ENCODE measurements at regions not wholly inside any gene's neighbourhood (a gene's known extent, or its start where the extent isn't known, plus 50 kb on each side); places are given as distances from the start of the nearest gene placed in this dataset.
"Not testable (repeated sequence)": the region's sequence is repeated elsewhere in the genome, so short reads cannot be mapped to it uniquely, and the experiment has no call there.

DNA sequence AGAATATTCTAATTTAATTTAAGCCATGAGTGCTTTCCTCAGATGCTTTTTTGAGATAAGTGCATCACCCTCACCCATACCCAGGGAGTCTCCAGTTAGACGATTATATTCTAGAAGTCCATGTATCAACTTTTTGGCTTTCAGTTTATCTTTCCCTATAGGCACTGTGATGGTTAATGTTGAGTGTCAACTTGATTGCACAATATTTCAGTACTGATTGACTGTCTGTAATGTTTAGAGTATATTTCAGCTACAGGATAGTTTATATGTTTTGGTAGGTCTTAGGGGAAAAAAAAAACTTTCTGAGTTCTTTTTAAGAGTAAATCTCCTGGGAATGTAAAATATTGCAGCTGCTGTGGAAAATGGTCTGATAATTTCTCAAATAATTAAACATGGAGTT is 535.4 kb downstream of the ADRA2A start:
- no peak for ATAC-seq (ENCODE audit: low read depth in 2 of 2)
- H3K36me3 Mint-ChIP-seq, result no peaks in the 10 kb centered on the region
- H3K27ac Mint-ChIP-seq, result no peak overlapping the region
- H3K4me3 ChIP-seq (ENCODE audit: low read depth, low read length), result no peak overlapping the region
- no peaks in the 10 kb centered on the region for H3K4me1 Mint-ChIP-seq
- peaks cover 0 to 1% (median 0%) of the 10 kb centered on the region in 7 donors for H3K9me3 Mint-ChIP-seq
- H3K36me3 ChIP-seq (ENCODE audit: control insufficient read depth, insufficient read depth, low read length), result no peaks in the 10 kb centered on the region
- H3K27ac ChIP-seq (ENCODE audit: insufficient read depth, low read length, poor library complexity, severe bottlenecking), result no peak overlapping the region
- no peaks in the 10 kb centered on the region for H3K9me3 ChIP-seq (ENCODE audit: control insufficient read depth in 2 of 2, low read length in 2 of 2)
- H3K4me1 ChIP-seq (ENCODE audit: control insufficient read depth, insufficient read depth, low read length, poor library complexity, severe bottlenecking), result no peaks in the 10 kb centered on the region
- H3K27me3 ChIP-seq (ENCODE audit: control insufficient read depth, insufficient read depth, low read length), result no peaks in the 10 kb centered on the region
- DNase-seq, result no peak
- peaks cover 6% of the 10 kb centered on the region for H3K27me3 Mint-ChIP-seq
- H3K4me3 Mint-ChIP-seq, result no peak overlapping the region

DNA sequence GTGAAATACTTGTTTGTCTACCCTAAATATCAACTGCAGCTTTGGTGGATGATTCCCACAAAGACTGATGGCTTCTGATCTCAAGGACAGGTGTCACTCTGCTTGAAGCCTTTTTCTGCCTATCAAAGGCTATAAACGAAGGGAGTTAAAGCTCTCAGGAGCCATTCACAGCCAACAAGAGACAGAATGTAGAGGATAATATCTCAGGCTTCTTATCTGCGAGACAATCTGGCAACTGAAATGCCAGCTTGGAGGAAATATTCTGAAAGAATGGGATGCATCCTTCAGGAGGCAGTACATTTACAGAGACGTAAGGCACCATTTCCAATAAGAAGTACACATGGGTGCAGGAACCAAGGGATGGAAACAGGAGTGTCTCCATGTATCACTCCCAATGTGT is 549.4 kb downstream of the GPAM start:
- Mint-ChIP-seq H3K4me1 (no peaks in the 10 kb centered on the region), H3K27ac (no peak overlapping the region), H3K4me3 (no peak overlapping the region), H3K27me3 (no peaks in the 10 kb centered on the region), H3K36me3 (no peaks in the 10 kb centered on the region), H3K9me3 (peaks cover 0 to 8% (median 3%) of the 10 kb centered on the region in 7 donors)
- H3K27me3 ChIP-seq (ENCODE audit: control insufficient read depth, insufficient read depth, low read length), result no peaks in the 10 kb centered on the region
- no peaks in the 10 kb centered on the region for H3K4me1 ChIP-seq (ENCODE audit: control insufficient read depth, insufficient read depth, low read length, poor library complexity, severe bottlenecking)
- no peaks in the 10 kb centered on the region for H3K36me3 ChIP-seq (ENCODE audit: control insufficient read depth, insufficient read depth, low read length)
- ATAC-seq (ENCODE audit: low read depth in 2 of 2) (no peak), DNase-seq (no peak)
- no peak overlapping the region for H3K27ac ChIP-seq (ENCODE audit: insufficient read depth, low read length, poor library complexity, severe bottlenecking)
- H3K4me3 ChIP-seq (ENCODE audit: low read depth, low read length), result no peak overlapping the region
- no peaks in the 10 kb centered on the region for H3K9me3 ChIP-seq (ENCODE audit: control insufficient read depth in 2 of 2, low read length in 2 of 2)

DNA sequence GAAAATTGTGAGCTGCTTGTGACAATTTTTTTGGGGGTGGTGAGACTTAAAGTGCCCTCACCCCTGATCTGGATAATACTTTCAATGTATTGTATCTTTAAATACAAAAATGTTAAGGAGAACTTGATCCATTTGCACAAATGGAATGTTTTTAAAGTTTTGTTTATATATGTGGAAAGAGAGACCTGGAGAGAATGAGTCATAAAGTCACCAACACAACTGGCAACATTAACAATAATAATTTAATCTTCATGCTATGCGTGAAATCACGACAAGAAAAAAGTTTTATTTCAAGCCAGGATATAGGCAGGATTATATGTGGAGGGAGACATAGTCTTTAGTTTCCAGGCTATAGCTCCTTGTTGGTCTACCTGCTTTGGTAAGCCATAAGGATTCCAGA is 537.5 kb downstream of the GPAM start:
- Histone ChIP-seq H3K27ac (ENCODE audit: insufficient read depth, low read length, poor library complexity, severe bottlenecking) (no peak overlapping the region), H3K9me3 (ENCODE audit: control insufficient read depth in 2 of 2, low read length in 2 of 2) (peaks cover 0 to 10% of the 10 kb centered on the region in 2 experiments), H3K36me3 (ENCODE audit: control insufficient read depth, insufficient read depth, low read length) (no peaks in the 10 kb centered on the region), H3K27me3 (ENCODE audit: control insufficient read depth, insufficient read depth, low read length) (no peaks in the 10 kb centered on the region), H3K4me3 (ENCODE audit: low read depth, low read length) (no peak overlapping the region), H3K4me1 (ENCODE audit: control insufficient read depth, insufficient read depth, low read length, poor library complexity, severe bottlenecking) (no peaks in the 10 kb centered on the region)
- no peaks in the 10 kb centered on the region for H3K36me3 Mint-ChIP-seq
- no peak for DNase-seq
- H3K9me3 Mint-ChIP-seq, result peaks cover 0 to 29% (median 4%) of the 10 kb centered on the region in 7 donors
- no peak for ATAC-seq (ENCODE audit: low read depth in 2 of 2)
- H3K4me3 Mint-ChIP-seq, result no peak overlapping the region
- no peaks in the 10 kb centered on the region for H3K4me1 Mint-ChIP-seq
- no peak overlapping the region for H3K27ac Mint-ChIP-seq
- H3K27me3 Mint-ChIP-seq, result no peaks in the 10 kb centered on the region

DNA sequence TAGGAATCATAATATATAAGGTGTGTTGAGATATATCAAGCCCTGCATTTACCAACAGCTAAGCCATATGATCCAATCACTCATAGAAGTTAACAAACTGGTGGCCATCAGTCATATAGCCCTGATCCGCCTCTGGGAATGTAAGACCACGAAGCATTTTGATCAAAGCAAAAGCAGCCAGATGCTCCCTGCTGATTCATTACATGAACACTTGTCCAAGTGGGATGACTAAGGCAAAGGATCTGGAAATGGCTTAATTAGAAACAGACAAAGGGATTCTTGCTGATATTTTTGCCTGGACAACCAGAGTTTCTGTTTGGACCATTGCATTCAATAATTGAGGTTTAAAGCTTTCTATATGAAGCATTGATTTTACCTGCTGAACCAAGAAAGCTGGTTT is 535.5 kb downstream of the GPAM start:
- Mint-ChIP-seq H3K4me3 (no peak overlapping the region), H3K9me3 (peaks cover 0 to 34% (median 5%) of the 10 kb centered on the region in 7 donors), H3K27ac (no peak overlapping the region), H3K36me3 (no peaks in the 10 kb centered on the region), H3K27me3 (no peaks in the 10 kb centered on the region), H3K4me1 (no peaks in the 10 kb centered on the region)
- no peak for ATAC-seq (ENCODE audit: low read depth in 2 of 2)
- Histone ChIP-seq H3K27ac (ENCODE audit: insufficient read depth, low read length, poor library complexity, severe bottlenecking) (no peak overlapping the region), H3K27me3 (ENCODE audit: control insufficient read depth, insufficient read depth, low read length) (no peaks in the 10 kb centered on the region), H3K4me1 (ENCODE audit: control insufficient read depth, insufficient read depth, low read length, poor library complexity, severe bottlenecking) (no peaks in the 10 kb centered on the region), H3K9me3 (ENCODE audit: control insufficient read depth in 2 of 2, low read length in 2 of 2) (peaks cover 0 to 10% of the 10 kb centered on the region in 2 experiments), H3K36me3 (ENCODE audit: control insufficient read depth, insufficient read depth, low read length) (no peaks in the 10 kb centered on the region), H3K4me3 (ENCODE audit: low read depth, low read length) (no peak overlapping the region)
- no peak for DNase-seq

DNA sequence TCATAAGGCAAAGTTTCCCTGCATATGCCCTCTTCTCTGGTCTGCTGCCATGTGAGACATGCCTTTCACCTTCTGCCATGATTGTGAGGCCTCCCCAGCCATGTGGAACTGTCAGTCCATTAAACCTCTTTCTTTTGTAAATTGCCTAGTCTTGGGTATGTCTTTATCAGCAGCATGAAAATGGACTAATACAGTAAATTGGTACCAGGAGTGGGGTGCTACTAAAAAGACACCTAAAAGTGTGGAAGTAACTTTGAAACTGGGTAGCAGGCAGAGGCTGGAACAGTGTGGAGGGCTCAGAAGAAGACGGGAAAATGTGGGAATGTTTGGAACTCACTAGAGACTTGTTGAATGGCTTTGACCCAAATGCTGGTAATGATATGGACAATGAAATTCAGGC is 534.5 kb downstream of the GPAM start:
- H3K4me3 Mint-ChIP-seq; H3K27ac ChIP-seq (ENCODE audit: insufficient read depth, low read length, poor library complexity, severe bottlenecking); ATAC-seq (ENCODE audit: low read depth in 2 of 2); H3K27me3 ChIP-seq (ENCODE audit: control insufficient read depth, insufficient read depth, low read length); H3K4me1 ChIP-seq (ENCODE audit: control insufficient read depth, insufficient read depth, low read length, poor library complexity, severe bottlenecking); H3K4me3 ChIP-seq (ENCODE audit: low read depth, low read length); H3K36me3 Mint-ChIP-seq; H3K9me3 ChIP-seq (ENCODE audit: control insufficient read depth in 2 of 2, low read length in 2 of 2); H3K36me3 ChIP-seq (ENCODE audit: control insufficient read depth, insufficient read depth, low read length); H3K4me1 Mint-ChIP-seq; H3K27ac Mint-ChIP-seq; DNase-seq; H3K27me3 Mint-ChIP-seq: not testable (repeated sequence)
- peaks cover 0 to 34% (median 5%) of the 10 kb centered on the region in 7 donors for H3K9me3 Mint-ChIP-seq

DNA sequence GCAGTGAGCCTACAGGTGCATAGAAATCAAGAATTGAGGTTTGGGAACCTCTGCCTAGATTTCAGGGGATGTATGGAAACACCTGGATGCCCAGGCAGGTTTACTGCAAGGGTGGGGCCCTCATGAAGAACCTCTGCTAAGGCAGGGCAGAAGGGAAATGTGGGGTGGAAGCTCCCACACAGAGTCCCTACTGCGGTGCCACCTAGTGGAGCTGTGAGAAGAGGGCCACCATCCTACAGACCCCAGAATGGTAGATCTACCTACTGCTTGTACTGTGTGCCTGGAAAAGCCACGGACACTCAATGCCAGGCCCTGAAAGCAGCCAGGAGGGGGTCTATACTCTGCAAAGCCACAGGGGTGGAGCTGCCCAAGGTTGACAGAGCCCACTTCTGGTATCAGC is 533.5 kb downstream of the GPAM start:
- Histone ChIP-seq H3K27ac (ENCODE audit: insufficient read depth, low read length, poor library complexity, severe bottlenecking) (no peak overlapping the region), H3K36me3 (ENCODE audit: control insufficient read depth, insufficient read depth, low read length) (no peaks in the 10 kb centered on the region), H3K4me3 (ENCODE audit: low read depth, low read length) (no peak overlapping the region), H3K4me1 (ENCODE audit: control insufficient read depth, insufficient read depth, low read length, poor library complexity, severe bottlenecking) (no peaks in the 10 kb centered on the region), H3K27me3 (ENCODE audit: control insufficient read depth, insufficient read depth, low read length) (no peaks in the 10 kb centered on the region), H3K9me3 (ENCODE audit: control insufficient read depth in 2 of 2, low read length in 2 of 2) (peaks cover 0 to 10% of the 10 kb centered on the region in 2 experiments)
- ATAC-seq (ENCODE audit: low read depth in 2 of 2) (no peak), DNase-seq (no peak)
- Mint-ChIP-seq H3K27ac (no peak overlapping the region), H3K27me3 (no peaks in the 10 kb centered on the region), H3K36me3 (no peaks in the 10 kb centered on the region), H3K9me3 (peaks cover 0 to 34% (median 5%) of the 10 kb centered on the region in 7 donors), H3K4me1 (no peaks in the 10 kb centered on the region), H3K4me3 (no peak overlapping the region)

DNA sequence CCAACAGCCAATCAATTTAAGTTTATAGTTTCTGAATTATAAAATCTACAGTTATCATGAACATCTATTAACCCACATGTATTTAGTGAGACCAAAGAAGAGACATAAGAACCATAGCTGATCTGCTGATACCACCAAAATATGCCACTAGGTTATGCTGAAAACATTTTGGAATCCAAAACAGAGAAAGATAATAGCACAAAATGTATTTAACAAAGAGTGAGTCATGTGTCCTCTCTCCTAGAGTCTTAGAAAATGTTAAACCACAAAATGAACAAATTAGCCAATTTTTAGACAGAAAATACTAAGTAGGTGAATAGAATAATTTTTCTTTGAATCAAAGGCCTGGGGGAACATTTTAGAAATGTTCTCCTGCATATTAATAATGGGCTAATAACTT is 527.5 kb downstream of the GPAM start:
- H3K27me3 Mint-ChIP-seq, result peaks cover 4% of the 10 kb centered on the region
- Histone ChIP-seq H3K36me3 (ENCODE audit: control insufficient read depth, insufficient read depth, low read length) (no peaks in the 10 kb centered on the region), H3K27ac (ENCODE audit: insufficient read depth, low read length, poor library complexity, severe bottlenecking) (no peak overlapping the region), H3K4me1 (ENCODE audit: control insufficient read depth, insufficient read depth, low read length, poor library complexity, severe bottlenecking) (no peaks in the 10 kb centered on the region), H3K9me3 (ENCODE audit: control insufficient read depth in 2 of 2, low read length in 2 of 2) (peaks cover 0 to 1% of the 10 kb centered on the region in 2 experiments), H3K27me3 (ENCODE audit: control insufficient read depth, insufficient read depth, low read length) (no peaks in the 10 kb centered on the region), H3K4me3 (ENCODE audit: low read depth, low read length) (no peak overlapping the region)
- no peak overlapping the region for H3K27ac Mint-ChIP-seq
- no peaks in the 10 kb centered on the region for H3K36me3 Mint-ChIP-seq
- H3K4me1 Mint-ChIP-seq, result no peaks in the 10 kb centered on the region
- DNase-seq (no peak), ATAC-seq (ENCODE audit: low read depth in 2 of 2) (no peak)
- H3K9me3 Mint-ChIP-seq, result peaks cover 0 to 9% (median 2%) of the 10 kb centered on the region in 7 donors
- no peak overlapping the region for H3K4me3 Mint-ChIP-seq

DNA sequence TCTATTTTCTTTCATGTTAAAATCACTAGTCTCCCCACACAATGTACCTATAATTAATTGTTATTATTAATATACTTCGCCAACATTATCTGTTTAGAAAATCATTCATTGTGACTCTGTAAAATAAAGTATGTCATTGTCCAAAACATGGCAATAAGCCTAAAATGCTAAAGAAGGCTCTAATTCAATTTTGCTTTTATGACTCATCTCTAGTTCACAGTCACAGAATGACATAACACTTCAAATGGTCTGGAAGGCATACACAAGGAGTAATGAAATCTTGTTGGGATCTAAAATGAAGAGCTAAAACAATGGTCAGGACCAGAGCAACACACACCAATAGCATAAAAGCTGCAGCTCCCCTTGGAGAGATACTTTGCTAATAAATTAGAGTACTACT is 505.8 kb downstream of the GPAM start:
- no peaks in the 10 kb centered on the region for H3K4me1 Mint-ChIP-seq
- Histone ChIP-seq H3K36me3 (ENCODE audit: control insufficient read depth, insufficient read depth, low read length) (no peaks in the 10 kb centered on the region), H3K4me3 (ENCODE audit: low read depth, low read length) (no peak overlapping the region), H3K27ac (ENCODE audit: insufficient read depth, low read length, poor library complexity, severe bottlenecking) (no peak overlapping the region), H3K4me1 (ENCODE audit: control insufficient read depth, insufficient read depth, low read length, poor library complexity, severe bottlenecking) (no peaks in the 10 kb centered on the region), H3K9me3 (ENCODE audit: control insufficient read depth in 2 of 2, low read length in 2 of 2) (no peaks in the 10 kb centered on the region), H3K27me3 (ENCODE audit: control insufficient read depth, insufficient read depth, low read length) (no peaks in the 10 kb centered on the region)
- ATAC-seq (ENCODE audit: low read depth in 2 of 2) (no peak), DNase-seq (no peak)
- H3K36me3 Mint-ChIP-seq, result no peaks in the 10 kb centered on the region
- H3K4me3 Mint-ChIP-seq, result no peak overlapping the region
- peaks cover 0 to 4% (median 0%) of the 10 kb centered on the region in 7 donors for H3K9me3 Mint-ChIP-seq
- no peak overlapping the region for H3K27ac Mint-ChIP-seq
- no peaks in the 10 kb centered on the region for H3K27me3 Mint-ChIP-seq
